ENCODE measurements at regions not wholly inside any gene's neighbourhood (a gene's known extent, or its start where the extent isn't known, plus 50 kb on each side); places are given as distances from the start of the nearest gene placed in this dataset.

DNA sequence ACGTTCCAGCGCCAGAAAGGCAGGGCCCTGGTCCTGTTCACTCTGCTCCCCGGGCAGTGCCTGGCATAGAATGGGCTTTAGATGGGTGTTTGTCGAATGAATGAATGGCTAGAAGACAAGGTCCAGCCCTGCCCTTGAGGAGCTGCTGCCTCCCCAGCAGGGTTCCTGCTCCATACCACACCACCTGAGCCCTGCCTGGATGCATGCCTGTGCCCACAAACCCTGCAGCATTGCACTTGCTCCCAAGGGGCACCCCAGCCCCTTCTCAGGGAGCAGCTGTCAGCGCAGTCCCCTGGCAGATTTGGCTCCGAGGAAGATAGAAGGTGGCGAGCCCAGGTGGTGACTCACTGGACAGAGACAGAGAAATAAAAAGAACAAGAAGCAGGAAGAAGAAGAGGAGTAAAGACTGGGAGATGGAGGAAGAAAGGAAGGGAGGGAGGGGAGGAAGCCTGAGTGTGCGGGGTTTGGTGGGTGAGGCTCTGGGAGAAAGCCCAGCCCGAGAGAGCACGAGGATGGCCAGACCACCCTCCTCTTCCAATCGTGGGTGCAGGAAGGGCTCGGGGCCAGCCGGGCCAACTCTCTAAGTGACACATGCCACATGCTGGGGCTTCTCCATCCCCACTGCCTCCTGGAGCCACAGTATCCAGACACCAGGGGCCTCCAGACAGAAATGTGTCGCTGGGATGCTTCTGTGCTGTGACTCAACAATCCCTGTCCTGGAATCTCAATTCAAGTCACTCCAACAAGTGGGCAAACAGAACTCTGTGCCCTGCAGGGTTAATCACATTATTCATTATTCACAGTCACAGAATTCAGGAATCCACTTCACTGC, 1474.3 kb downstream of the BRD1 start:
- 34 to 42% (median 35%) methylated on average over 14 of the region's 14 CpGs for WGBS, 3 donors
- no peaks in the 10 kb centered on the region for H3K36me3 ChIP-seq (ENCODE audit: insufficient read depth in 1 of 2, low read depth in 1 of 2)
- peak in 1 of 2 donors; percentile 30 for DNase-seq
- TF ChIP-seq, protein P1, sequence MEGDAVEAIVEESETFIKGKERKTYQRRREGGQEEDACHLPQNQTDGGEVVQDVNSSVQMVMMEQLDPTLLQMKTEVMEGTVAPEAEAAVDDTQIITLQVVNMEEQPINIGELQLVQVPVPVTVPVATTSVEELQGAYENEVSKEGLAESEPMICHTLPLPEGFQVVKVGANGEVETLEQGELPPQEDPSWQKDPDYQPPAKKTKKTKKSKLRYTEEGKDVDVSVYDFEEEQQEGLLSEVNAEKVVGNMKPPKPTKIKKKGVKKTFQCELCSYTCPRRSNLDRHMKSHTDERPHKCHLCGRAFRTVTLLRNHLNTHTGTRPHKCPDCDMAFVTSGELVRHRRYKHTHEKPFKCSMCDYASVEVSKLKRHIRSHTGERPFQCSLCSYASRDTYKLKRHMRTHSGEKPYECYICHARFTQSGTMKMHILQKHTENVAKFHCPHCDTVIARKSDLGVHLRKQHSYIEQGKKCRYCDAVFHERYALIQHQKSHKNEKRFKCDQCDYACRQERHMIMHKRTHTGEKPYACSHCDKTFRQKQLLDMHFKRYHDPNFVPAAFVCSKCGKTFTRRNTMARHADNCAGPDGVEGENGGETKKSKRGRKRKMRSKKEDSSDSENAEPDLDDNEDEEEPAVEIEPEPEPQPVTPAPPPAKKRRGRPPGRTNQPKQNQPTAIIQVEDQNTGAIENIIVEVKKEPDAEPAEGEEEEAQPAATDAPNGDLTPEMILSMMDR (IDR thresholded peaks at IDR 0.05), result no peak
- no peak overlapping the region for H3K27ac ChIP-seq
- H3K4me3 ChIP-seq, result no peak overlapping the region
- no peaks in the 10 kb centered on the region for H3K9me3 ChIP-seq
- intact Hi-C loops (cut with DNase I), result no loop called here
- ATAC-seq, result no peak
- H3K4me1 ChIP-seq, result no peaks in the 10 kb centered on the region
- H3K27me3 ChIP-seq (ENCODE audit: insufficient read depth in 3 of 3, low read length in 2 of 3), result peaks cover 0 to 41% (median 2%) of the 10 kb centered on the region in 3 donors

DNA sequence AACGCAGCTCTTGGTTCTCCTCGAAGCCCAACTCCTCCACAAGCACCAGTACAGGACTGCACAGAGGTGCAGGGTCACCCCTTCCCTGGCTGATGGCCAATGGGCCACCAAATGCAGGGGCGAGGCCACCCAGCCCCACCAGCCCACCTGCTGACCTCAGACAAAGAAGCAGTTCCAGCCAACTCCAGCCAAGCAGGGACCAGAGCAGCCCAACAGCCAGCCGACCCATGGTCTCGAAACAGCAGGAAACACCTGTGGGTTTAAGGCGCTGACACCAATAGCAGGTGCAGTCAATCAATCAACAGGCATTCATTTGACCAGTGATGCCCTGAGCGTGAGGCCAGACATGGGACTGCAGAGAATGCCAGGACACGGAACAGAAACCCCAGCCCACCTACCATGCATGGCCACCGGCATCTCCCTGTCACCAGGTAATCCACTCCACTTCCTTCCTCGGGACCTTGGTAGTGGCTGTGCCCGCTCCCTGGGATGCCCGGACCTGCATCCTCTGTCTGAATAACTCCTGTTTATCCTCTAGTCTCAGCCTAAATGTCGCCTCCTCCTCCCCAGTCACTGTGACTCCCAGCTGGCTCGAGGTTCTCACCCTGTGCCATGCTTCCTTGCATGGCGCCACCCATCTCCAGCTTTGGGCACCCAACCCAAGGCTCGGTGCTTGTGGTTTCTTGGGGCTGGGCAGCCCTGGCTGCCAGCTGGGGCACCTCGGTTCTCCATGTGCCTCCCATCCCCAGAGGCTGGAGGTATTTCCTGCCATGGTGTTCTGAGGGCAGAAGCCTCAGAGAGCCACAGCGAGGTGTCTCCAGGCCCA, 1475.4 kb downstream of the BRD1 start:
- Histone ChIP-seq H3K4me1 (no peaks in the 10 kb centered on the region), H3K36me3 (ENCODE audit: insufficient read depth in 1 of 2, low read depth in 1 of 2) (no peaks in the 10 kb centered on the region), H3K4me3 (no peak overlapping the region), H3K27me3 (ENCODE audit: insufficient read depth in 3 of 3, low read length in 2 of 3) (peaks cover 0 to 39% (median 2%) of the 10 kb centered on the region in 3 donors), H3K9me3 (no peaks in the 10 kb centered on the region), H3K27ac (no peak overlapping the region)
- intact Hi-C loops (cut with DNase I), result no loop called here
- 46 to 58% (median 49%) methylated on average over 18 of the region's 18 CpGs for WGBS, 3 donors
- ATAC-seq (no peak), DNase-seq (peak in 1 of 2 donors; percentile 32)
- TF ChIP-seq, protein P1 (IDR thresholded peaks at IDR 0.05), result no peak

DNA sequence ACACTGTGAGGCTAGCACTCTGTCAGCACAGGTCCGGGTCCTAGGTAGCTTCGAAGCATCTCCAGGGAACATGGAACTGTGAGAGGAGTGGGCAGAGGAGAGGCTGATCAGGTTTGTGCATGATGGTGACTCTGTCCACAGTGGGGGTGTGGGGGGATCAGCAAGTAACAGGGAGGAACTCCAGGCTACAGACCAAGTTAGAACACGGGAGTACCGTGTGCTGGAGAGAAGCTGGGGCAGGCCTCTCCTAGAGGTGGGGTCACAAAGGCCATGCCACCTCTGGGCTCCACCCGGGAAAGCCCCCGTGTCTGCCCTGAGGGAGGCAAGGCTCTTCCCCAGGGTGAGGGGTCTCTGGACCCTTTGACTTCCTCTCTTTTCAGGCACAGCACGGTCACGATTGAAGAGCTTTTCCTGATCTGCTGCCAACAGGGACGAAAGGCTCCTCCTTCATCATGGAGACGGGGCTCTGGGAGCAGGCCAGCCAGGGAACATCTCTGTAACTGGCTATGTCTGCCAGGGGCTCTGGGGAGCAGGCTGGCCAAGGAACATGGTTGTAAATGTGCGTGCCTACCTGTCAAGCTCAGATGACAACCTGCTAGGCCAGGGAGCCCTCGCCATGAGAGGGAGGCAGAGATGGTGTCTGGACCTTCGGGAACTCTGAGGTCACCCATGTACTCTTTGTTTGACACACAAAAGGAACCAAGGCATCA, 1476.1 kb downstream of the BRD1 start:
- no peak for ATAC-seq
- TF ChIP-seq, protein P1 (IDR thresholded peaks at IDR 0.05), result no peak
- H3K27ac ChIP-seq, result no peak overlapping the region
- H3K27me3 ChIP-seq (ENCODE audit: insufficient read depth in 3 of 3, low read length in 2 of 3), result peaks cover 0 to 39% (median 2%) of the 10 kb centered on the region in 3 donors
- H3K9me3 ChIP-seq, result no peaks in the 10 kb centered on the region
- no peak overlapping the region for H3K4me3 ChIP-seq
- no peaks in the 10 kb centered on the region for H3K36me3 ChIP-seq (ENCODE audit: insufficient read depth in 1 of 2, low read depth in 1 of 2)
- intact Hi-C loops (cut with DNase I), result no loop called here
- WGBS, 3 donors, result 57 to 61% (median 60%) methylated on average over 13 of the region's 13 CpGs
- DNase-seq, result peak in 1 of 2 donors; percentile 11
- H3K4me1 ChIP-seq, result no peaks in the 10 kb centered on the region

DNA sequence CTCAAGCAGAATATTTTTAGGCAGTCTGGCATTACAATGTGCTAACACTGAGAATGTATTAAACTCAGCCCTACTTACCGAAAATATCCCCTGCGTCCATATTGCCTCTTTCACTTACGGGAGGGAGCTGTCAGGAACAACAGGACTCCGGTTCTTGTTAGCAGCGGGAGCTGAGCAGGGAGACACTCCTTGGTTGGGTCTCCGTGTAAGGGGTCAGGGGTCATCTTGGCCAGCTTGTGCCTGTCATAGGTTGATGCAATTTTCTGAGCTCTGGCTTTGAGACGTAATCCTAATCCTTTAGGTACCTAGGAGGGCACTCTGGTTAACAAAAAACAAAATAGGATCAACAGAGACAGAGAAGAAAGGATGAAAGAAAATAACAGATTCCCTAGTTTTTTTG, 1477.2 kb downstream of the BRD1 start:
- intact Hi-C loops (cut with DNase I), result no loop called here
- Histone ChIP-seq H3K27me3 (ENCODE audit: insufficient read depth in 3 of 3, low read length in 2 of 3) (peaks cover 0 to 35% (median 0%) of the 10 kb centered on the region in 3 donors), H3K4me1 (no peaks in the 10 kb centered on the region), H3K27ac (no peak overlapping the region), H3K4me3 (no peak overlapping the region), H3K36me3 (ENCODE audit: insufficient read depth in 1 of 2, low read depth in 1 of 2) (no peaks in the 10 kb centered on the region), H3K9me3 (no peaks in the 10 kb centered on the region)
- DNase-seq (no peak), ATAC-seq (no peak)
- TF ChIP-seq, protein P1 (IDR thresholded peaks at IDR 0.05), result no peak
- 57 to 62% (median 58%) methylated on average over 7 of the region's 7 CpGs for WGBS, 3 donors

All from psoas muscle (tissue), 7 donors.